Nephron progenitor cell (in vitro differentiated cells): ENCODE measurements at regions not wholly inside any gene's neighbourhood (a gene's known extent, or its start where the extent isn't known, plus 50 kb on each side); places are given as distances from the start of the nearest gene placed in this dataset.
"Not testable (repeated sequence)": the region's sequence is repeated elsewhere in the genome, so short reads cannot be mapped to it uniquely, and the experiment has no call there.

Experiments used
- DNase-seq: peaks from one replicate; pipeline ENCODE4 v3.0.0; 2021
- H3K27ac Mint-ChIP-seq: 2 replicates; pipeline ENCODE4 v1.8.0; 2021; ENCODE audit warnings: mild to moderate bottlenecking, moderate library complexity, mixed read lengths
- H3K27me3 Mint-ChIP-seq: 2 replicates; pipeline ENCODE4 v1.8.0; 2021; ENCODE audit warnings: mild to moderate bottlenecking, low read depth, mixed read lengths; ENCODE audit not compliant: poor library complexity
- H3K36me3 Mint-ChIP-seq: 2 replicates; pipeline ENCODE4 v1.8.0; 2021; ENCODE audit warnings: low read depth, mixed read lengths
- H3K4me1 Mint-ChIP-seq: 2 replicates; pipeline ENCODE4 v1.8.0; 2021; ENCODE audit warnings: mixed read lengths
- H3K4me3 Mint-ChIP-seq: 2 replicates; pipeline ENCODE4 v1.8.0; 2021; ENCODE audit warnings: mild to moderate bottlenecking, moderate library complexity, mixed read lengths
- H3K9me3 Mint-ChIP-seq: 2 replicates; pipeline ENCODE4 v1.8.0; 2021; ENCODE audit warnings: mild to moderate bottlenecking, moderate library complexity, mixed read lengths
- TF ChIP-seq, protein P1 (sequence below): fragments of 200-600 bp; sonication (generic); IDR thresholded peaks from 2 replicates; pipeline ENCODE4 v1.5.0; 2021; ENCODE audit warnings: antibody characterized with exemption

DNA sequence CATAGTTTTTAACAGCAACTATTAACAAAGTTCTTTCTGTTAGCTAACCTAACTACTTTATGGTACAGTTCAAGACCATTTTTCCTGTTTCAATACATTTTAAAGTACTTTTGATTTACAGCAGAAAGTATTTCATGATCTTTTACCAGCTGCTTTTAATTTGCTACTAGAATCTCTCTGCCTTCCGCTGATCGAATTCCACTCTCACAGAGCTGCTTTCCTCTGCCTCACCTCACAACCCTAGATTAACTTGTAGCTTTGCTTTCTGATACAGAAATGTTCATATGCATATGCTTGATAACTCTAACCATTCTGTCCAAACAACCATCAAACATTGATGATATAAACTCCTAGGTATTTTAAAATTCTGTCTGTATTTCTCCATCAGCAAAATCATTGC lies 463.2 kb upstream of the ZEB2 start:
- Mint-ChIP-seq H3K36me3 (peaks cover 19% of the 10 kb centered on the region), H3K4me1 (peaks cover 6% of the 10 kb centered on the region), H3K27me3 (no peaks in the 10 kb centered on the region), H3K4me3 (no peak overlapping the region), H3K9me3 (peaks cover 30% of the 10 kb centered on the region), H3K27ac (peak overlapping the region; percentile 60)
- DNase-seq = no peak
- TF ChIP-seq, protein P1, sequence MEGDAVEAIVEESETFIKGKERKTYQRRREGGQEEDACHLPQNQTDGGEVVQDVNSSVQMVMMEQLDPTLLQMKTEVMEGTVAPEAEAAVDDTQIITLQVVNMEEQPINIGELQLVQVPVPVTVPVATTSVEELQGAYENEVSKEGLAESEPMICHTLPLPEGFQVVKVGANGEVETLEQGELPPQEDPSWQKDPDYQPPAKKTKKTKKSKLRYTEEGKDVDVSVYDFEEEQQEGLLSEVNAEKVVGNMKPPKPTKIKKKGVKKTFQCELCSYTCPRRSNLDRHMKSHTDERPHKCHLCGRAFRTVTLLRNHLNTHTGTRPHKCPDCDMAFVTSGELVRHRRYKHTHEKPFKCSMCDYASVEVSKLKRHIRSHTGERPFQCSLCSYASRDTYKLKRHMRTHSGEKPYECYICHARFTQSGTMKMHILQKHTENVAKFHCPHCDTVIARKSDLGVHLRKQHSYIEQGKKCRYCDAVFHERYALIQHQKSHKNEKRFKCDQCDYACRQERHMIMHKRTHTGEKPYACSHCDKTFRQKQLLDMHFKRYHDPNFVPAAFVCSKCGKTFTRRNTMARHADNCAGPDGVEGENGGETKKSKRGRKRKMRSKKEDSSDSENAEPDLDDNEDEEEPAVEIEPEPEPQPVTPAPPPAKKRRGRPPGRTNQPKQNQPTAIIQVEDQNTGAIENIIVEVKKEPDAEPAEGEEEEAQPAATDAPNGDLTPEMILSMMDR = no peak

DNA sequence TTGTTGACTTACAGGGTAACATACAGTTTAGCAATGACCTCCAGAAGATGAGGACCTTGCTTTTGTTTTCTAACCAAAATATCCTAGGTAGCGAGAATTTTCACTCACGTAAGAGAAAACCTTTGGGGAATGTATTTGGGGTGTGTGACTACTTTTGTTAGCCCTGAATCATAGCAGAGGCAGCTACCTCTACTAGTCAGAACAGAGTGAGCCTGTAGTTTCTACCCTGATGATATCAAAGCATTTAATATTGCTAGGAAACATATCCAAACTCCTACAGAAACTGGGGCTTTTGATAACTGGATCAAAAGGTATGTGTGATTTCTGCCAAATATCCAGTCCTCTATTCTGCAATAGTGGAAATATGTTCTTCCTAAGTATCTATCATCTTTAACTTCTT lies 462.6 kb upstream of the ZEB2 start:
- Mint-ChIP-seq H3K4me3 (no peak overlapping the region), H3K9me3 (peaks cover 25% of the 10 kb centered on the region), H3K4me1 (peaks cover 6% of the 10 kb centered on the region), H3K36me3 (peaks cover 18% of the 10 kb centered on the region), H3K27me3 (no peaks in the 10 kb centered on the region), H3K27ac (no peak overlapping the region)
- TF ChIP-seq, protein P1 = no peak
- no peak for DNase-seq

DNA sequence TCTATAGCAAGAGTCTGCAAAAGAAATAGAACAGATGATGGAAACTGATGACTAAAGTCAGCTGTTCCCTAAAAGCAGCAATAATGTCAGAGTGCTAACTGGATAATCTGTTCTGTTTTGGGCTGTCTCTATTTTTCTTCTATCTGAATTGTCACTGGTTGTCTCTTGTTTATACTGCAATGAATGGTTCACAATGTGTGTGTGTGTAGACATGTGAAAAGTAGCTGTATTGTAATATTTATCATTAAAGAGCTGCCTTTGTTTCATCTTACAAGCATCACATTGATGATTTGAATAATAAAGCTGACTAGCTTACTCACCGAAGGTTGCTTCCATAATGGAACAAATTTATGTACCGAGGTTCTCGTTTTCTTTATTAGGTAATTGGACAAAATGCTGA lies 456.0 kb upstream of the ZEB2 start:
- Mint-ChIP-seq H3K36me3 (peaks cover 3% of the 10 kb centered on the region), H3K4me1 (peaks cover 16% of the 10 kb centered on the region), H3K4me3 (no peak overlapping the region), H3K27ac (no peak overlapping the region), H3K27me3 (no peaks in the 10 kb centered on the region), H3K9me3 (peaks cover 9% of the 10 kb centered on the region)
- TF ChIP-seq, protein P1 = no peak
- no peak for DNase-seq

DNA sequence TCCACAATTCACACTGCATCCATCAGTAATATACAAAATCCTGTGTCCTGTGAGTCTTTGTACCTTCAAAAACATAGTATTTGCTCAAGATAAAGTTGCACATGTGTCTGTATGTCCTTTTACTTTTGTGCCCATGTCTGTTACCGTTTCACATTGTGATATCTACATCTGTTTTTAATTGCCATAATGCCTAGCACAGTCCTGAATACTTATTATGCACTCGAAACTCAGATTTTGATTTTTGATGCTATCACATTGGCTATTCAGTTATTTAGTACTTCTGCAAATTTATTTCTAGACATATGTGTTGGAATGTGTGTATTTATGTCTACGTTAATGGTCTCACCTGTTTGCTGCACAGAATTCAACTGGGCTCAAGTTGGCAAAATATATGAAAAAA lies 452.8 kb upstream of the ZEB2 start:
- Mint-ChIP-seq H3K27ac (no peak overlapping the region), H3K9me3 (peaks cover 36% of the 10 kb centered on the region), H3K4me3 (no peak overlapping the region), H3K27me3 (no peaks in the 10 kb centered on the region), H3K4me1 (peaks cover 16% of the 10 kb centered on the region), H3K36me3 (peaks cover 11% of the 10 kb centered on the region)
- DNase-seq = no peak
- TF ChIP-seq, protein P1 = no peak

DNA sequence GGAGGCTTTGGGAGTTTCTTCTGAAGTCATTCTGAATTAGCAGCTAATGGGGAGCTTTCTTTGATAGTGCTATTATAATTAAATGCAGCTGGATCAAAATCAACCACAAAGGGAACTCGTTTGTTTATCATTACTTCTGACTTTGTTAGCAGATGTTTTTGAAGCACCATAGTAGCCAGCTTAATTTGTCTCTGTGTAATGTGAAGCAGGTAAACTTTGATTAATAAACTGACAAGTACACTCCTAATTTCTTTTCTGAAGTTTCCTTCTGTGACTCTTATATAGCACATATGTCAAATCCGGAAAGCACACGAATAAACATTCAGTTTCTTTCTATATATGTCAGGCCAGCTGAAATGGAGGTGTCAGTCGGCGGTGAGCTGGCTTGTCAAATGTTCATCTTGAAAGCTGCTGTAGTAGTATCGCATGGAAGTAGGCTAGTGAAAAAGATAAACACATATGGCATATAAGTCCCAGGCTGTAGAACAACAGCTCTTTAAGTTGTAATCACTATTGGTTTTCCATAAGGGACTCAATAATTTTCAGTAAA lies 451.9 kb upstream of the ZEB2 start:
- Mint-ChIP-seq H3K9me3 (peaks cover 39% of the 10 kb centered on the region), H3K36me3 (peaks cover 11% of the 10 kb centered on the region), H3K27ac (no peak overlapping the region), H3K27me3 (no peaks in the 10 kb centered on the region), H3K4me3 (no peak overlapping the region), H3K4me1 (peaks cover 12% of the 10 kb centered on the region)
- DNase-seq = no peak
- TF ChIP-seq, protein P1 = no peak

DNA sequence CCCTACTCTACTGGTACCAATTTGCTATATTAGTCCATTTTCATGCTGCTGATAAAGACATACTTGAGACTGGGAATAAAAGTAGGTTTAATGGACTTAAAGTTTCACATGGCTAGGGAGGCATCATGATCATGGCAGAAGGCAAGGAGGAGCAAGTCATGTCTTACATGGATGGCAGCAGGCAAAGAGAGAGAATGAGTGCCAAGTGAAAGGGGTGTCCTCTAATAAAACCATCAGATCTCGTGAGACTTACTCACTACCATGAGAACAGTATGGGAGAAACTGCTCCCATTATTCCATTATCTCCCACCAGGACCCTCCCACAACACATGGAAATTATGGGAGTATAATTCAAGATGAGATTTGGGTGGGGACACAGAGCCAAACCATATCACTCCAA lies 450.5 kb upstream of the ZEB2 start:
- H3K4me1 Mint-ChIP-seq, H3K4me3 Mint-ChIP-seq, H3K27ac Mint-ChIP-seq, DNase-seq, H3K27me3 Mint-ChIP-seq: not testable (repeated sequence)
- peaks cover 52% of the 10 kb centered on the region for H3K9me3 Mint-ChIP-seq
- H3K36me3 Mint-ChIP-seq = peaks cover 11% of the 10 kb centered on the region

DNA sequence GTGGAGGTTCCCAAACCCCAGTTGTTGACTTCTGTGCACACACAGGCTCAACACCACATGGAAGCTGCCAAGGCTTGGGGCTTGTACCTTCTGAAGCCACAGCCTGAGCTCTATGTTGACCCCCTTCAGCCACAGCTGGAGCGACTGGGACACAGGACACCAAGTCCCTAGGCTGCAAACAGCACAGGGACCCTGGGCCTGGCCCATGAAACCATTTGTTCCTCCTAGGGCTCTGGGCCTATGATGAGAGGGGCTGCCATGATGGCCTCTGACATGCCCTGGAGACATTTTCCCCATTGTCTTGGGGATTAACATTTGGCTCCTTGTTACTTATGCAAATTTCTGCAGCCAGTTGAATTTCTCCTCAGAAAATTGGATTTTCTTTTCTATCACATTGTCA lies 449.6 kb upstream of the ZEB2 start:
- Mint-ChIP-seq H3K36me3 (peaks cover 17% of the 10 kb centered on the region), H3K9me3 (peaks cover 60% of the 10 kb centered on the region)
- H3K27ac Mint-ChIP-seq, H3K4me3 Mint-ChIP-seq, DNase-seq, H3K27me3 Mint-ChIP-seq, H3K4me1 Mint-ChIP-seq: not testable (repeated sequence)
